Non-pigmented ciliary epithelial cell (primary cell): ENCODE measurements at regions not wholly inside any gene's neighbourhood (a gene's known extent, or its start where the extent isn't known, plus 50 kb on each side); places are given as distances from the start of the nearest gene placed in this dataset.

ENCODE experiments used
- DNase-seq: peaks from one replicate; pipeline ENCODE4 v3.0.0-alpha.2; 2010; ENCODE audit warnings: low read depth

DNA sequence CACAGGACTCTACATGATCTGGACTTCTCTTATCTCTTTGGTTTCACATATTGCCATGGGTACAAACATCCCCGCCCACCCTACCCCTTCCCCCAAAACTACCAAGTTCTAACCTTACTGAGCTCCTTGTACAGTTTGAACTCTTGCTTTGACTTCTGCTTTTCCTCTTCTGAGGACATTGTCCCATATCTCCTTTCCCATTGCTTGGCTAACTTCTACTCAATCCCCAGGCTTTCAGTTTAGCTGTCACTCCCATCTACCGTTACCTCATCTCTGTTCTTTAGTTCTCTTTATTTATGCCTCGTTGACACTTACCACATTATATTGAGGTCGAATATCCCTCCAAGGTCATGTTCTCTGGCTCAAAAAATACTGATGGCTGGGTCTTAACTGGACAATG is 393.5 kb upstream of the CADM1 start:
- DNase-seq: no peak

GRCh38 chr11:115896084-115896483 is 391.9 kb upstream of the CADM1 start:
- no peak for DNase-seq

- no peak for DNase-seq
These were observed 391.4 kb upstream of the CADM1 start for GRCh38 chr11:115895594-115895993.

DNA sequence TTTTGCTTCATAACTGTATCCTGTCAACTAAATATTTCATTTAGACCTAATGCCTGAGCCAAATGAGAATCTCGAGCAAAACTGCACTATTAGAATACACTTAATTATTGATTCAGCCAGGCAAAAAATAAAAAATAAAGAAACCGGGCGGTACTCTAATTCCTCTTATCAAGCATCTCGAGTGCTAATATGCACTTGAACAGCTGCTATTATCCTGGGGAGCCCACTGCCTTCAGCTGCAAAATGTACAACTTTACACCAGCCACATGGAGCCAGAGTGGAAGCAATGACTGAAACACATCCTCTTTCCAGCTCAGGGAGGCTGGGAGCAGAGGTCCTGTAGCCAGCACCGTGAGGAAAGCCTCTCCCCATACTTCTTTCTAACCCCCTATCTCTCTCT is 390.0 kb upstream of the CADM1 start:
- DNase-seq: no peak

DNA sequence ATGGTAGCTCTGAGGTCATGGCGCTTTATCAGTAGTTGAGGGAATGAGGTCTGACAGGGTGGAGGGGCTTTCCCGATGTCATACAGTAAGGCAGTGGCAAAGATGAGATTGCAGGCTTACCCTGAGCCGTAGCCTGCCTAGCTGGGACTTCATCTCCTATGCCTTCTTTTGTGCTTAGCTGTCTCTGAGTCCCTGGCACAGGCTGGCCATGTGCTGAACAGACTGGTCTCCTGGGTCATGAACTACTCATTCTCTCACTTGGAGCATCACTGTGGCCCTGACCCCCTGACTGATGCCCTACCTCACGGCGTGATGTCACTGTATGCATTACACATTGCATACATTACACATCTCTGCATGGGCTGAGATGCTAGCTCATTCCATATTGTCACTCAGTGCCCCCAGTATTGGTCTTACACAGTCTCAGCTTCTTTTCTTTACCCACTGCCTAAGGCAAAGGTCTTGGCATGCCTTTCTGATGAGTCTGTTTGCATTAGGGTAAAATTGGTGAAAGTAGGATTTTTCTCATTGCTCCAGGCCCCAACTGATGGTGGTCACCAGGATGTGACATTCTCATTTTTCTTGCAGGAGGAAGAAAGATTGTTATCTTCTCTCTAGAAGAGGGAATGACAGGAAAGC is 389.4 kb upstream of the CADM1 start:
- DNase-seq: no peak

GRCh38 chr11:115892016-115892415 is 387.8 kb upstream of the CADM1 start:
- DNase-seq: no peak

- no peak for DNase-seq
These were observed 387.4 kb upstream of the CADM1 start for GRCh38 chr11:115891581-115891980.

GRCh38 chr11:115890500-115890899 is 386.3 kb upstream of the CADM1 start:
- no peak for DNase-seq

GRCh38 chr11:115889712-115890111 is 385.5 kb upstream of the CADM1 start:
- DNase-seq: no peak

- no peak for DNase-seq
These were observed 383.5 kb upstream of the CADM1 start for GRCh38 chr11:115887727-115888126.

GRCh38 chr11:115887316-115887715 is 383.1 kb upstream of the CADM1 start:
- DNase-seq: no peak

DNA sequence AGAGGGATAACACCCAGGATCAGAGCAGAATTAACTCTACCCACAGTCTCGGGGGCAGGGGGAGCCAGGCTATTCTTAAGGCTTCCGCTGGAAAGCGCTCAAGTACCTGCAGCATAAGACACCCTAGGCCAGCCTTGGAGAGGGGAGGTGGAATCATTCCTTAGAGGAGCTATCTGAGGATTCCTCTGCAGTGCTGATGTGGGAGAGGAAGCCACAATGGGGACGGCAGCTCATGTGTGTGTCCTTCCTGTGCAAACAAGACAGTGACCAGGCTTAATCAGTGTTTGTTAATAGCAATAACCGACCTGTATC is 382.2 kb upstream of the CADM1 start:
- no peak for DNase-seq

GRCh38 chr11:115885535-115886421 is 381.6 kb upstream of the CADM1 start:
- DNase-seq: no peak

DNA sequence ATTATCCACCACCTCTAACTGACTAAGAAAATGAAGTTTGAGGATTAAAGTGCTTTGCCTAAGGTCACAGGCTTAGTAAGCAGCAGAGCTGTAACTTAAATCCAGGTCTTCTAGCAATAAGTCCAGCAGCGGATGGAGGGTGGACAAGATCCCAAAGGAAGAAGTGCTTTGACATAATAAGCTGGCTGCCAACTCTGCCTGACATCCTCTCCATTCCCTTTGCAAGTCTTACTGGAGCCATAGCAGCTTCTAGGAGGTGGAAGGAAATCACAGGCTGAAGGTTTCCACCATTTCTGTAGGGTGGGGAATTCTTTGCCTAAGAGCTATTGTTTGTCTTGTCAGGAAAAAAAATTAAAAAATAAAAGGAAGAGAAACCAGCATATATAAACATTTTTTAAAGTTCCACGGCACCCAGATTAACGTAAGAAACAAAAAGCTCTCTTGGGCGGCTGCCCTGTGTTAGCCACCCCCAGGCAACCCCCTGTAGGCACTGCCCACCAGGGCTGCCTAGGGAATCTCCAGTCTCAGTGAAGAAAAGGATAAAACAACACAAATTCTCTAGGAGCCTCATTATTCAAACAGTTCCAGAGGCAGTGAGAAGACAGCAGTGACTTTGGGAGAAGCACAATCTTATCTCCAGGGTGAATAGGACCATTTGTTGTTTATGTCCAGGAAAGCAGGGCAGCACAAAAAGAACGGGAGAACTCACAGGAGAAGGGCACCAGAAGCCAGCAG is 380.8 kb upstream of the CADM1 start:
- DNase-seq: no peak

DNA sequence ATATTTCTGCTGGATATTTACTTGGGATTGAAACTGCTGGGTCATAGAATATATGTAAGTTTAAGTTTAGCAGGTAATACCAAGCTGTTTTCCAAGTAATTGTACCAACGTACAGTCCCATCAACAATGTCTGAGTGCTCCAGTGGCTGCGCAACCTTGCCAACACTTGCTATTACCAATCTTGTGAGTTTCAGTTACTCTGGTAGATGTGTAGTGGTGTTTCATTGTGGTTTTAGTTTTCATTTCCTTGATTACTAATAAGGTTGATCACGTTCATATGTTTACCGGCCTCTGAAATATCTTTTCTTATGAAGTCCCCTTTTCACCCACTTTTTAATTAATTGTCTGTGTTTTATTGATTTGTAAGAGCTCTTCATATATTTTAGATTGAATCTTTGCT is 370.6 kb upstream of the CADM1 start:
- DNase-seq: no peak

- DNase-seq: no peak
These were observed 369.6 kb upstream of the CADM1 start for GRCh38 chr11:115873813-115874212.

- no peak for DNase-seq
These were observed 368.2 kb upstream of the CADM1 start for GRCh38 chr11:115872416-115872815.

- DNase-seq: no peak
These were observed 367.0 kb upstream of the CADM1 start for GRCh38 chr11:115871161-115871760.

- DNase-seq: no peak
These were observed 365.7 kb upstream of the CADM1 start for GRCh38 chr11:115869780-115870431.

GRCh38 chr11:115869131-115869530 is 364.9 kb upstream of the CADM1 start:
- DNase-seq: no peak

DNA sequence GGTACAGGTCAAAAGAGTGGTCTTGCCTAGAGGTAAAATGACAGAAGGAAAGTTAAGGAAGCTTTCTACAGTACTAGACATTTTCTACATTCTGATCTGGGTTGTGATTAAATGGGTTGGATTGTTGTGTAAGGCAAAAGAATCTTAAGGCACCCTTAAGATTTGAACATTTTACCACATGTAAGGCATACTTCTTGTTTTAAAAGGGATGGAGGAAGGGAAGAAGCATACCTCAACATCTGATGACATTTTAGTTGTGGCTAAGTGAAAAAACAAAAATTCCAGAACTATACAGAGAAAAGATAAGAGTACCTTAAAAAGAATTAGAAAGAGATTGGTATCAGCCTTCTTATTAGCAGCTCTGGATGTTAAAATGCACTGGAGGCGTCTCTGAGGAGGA is 356.0 kb upstream of the CADM1 start:
- no peak for DNase-seq

DNA sequence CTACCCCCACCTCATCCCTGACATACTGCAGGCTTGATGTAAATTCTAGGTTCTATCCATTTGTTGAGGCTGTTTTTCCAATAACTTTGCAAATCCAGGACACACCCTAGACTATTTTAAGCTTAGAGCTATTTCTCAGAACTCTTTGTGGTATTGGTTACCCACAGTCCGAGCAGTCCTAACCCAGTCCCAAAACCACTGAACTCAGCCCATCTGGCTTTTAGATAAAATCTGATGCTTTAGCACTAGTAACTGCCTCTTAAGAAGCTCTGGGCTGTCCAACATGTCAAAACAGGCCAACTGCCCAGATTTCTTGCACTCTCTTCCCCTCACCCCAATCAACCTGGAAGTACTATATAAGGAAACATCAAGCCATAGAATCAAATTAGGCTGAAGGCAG is 344.4 kb upstream of the CADM1 start:
- no peak for DNase-seq
